H1 (cell line): ENCODE measurements at regions not wholly inside any gene's neighbourhood (a gene's known extent, or its start where the extent isn't known, plus 50 kb on each side); places are given as distances from the start of the nearest gene placed in this dataset.
A peak's percentile ranks its signal among the peaks of the same experiment; 100 is the strongest.

Experiments
- CTCF ChIA-PET: fragments of 300-600 bp; sonication (Branson Sonifier 250); formaldehyde crosslinking; loops from one replicate; lab custom pipeline; 2021; ENCODE audit not compliant: partially characterized antibody; lab: Charles Lee
- POLR2A ChIA-PET: fragments of 300-600 bp; sonication (Branson Sonifier 250); formaldehyde crosslinking; loops from one replicate; lab custom pipeline; 2021; ENCODE audit warnings: inconsistent platforms; ENCODE audit not compliant: partially characterized antibody; lab: Charles Lee
- DNase-seq, 2 experiments: peaks; one replicate each; pipeline versions ENCODE4 v3.0.0 to v3.0.0-alpha.2; 2010 to 2022; ENCODE audit warnings: low spot score in 2 of 2, low read depth in 1 of 2, mixed read lengths in 1 of 2
- FAIRE-seq: peaks from 2 replicates; lab custom pipeline; 2011; peaks lifted over from hg19 to GRCh38; lab: Jason Lieb, UNC
- H2AFZ ChIP-seq: 2 replicates; pipeline ENCODE4 v1.8.1; 2012; ENCODE audit warnings: low read length, inconsistent platforms
- H2AK5ac ChIP-seq: 2 replicates; pipeline ENCODE4 v1.6.1; 2013; ENCODE audit warnings: low read depth, low read length
- H2BK120ac ChIP-seq: replicated peaks from 2 replicates; pipeline ENCODE3; 2013; ENCODE audit warnings: low read depth, low read length, inconsistent platforms
- H2BK12ac ChIP-seq: 2 replicates; pipeline ENCODE4 v1.6.1; 2013; ENCODE audit warnings: low read depth, low read length
- H2BK15ac ChIP-seq: 2 replicates; pipeline ENCODE4 v1.6.1; 2013; ENCODE audit warnings: low read length
- H2BK20ac ChIP-seq: 2 replicates; pipeline ENCODE4 v1.6.1; 2013; ENCODE audit warnings: low read length
- H2BK5ac ChIP-seq: 2 replicates; pipeline ENCODE4 v1.6.1; 2013; ENCODE audit warnings: low read depth, low read length
- H3K14ac ChIP-seq: 2 replicates; pipeline ENCODE4 v1.6.1; 2013; ENCODE audit warnings: inconsistent platforms; ENCODE audit not compliant: insufficient read length
- H3K18ac ChIP-seq: 2 replicates; pipeline ENCODE4 v1.6.1; 2013; ENCODE audit warnings: low read length; ENCODE audit errors: extremely low read depth
- H3K23ac ChIP-seq: 2 replicates; pipeline ENCODE4 v1.6.1; 2013; ENCODE audit warnings: inconsistent platforms; ENCODE audit not compliant: insufficient read length
- H3K23me2 ChIP-seq: 2 replicates; pipeline ENCODE4 v1.6.1; 2013; ENCODE audit warnings: low read depth, low read length
- H3K27ac ChIP-seq: 2 replicates; pipeline ENCODE4 v1.6.1; 2011; ENCODE audit warnings: low read depth, low read length, inconsistent platforms
- H3K27me3 ChIP-seq, 4 experiments: replicated peaks in 1 of 4; 1 replicate in 1 of 4; 2 replicates in 3 of 4; pipeline versions ENCODE4 v1.6.1 to v1.8.1; 2011 to 2013; ENCODE audit warnings: low read length in 3 of 4, mild to moderate bottlenecking in 3 of 4, inconsistent platforms in 2 of 4, mixed read lengths in 2 of 4, moderate library complexity in 1 of 4; ENCODE audit not compliant: control insufficient read depth in 3 of 4, insufficient read depth in 3 of 4; ENCODE audit errors: extremely low read depth in 1 of 4
- H3K36me3 ChIP-seq, 4 experiments: 2 replicates each; pipeline versions ENCODE4 v1.6.1 to v1.8.1; 2011 to 2013; ENCODE audit warnings: mild to moderate bottlenecking in 4 of 4, low read length in 3 of 4, moderate library complexity in 2 of 4, control low read depth in 1 of 4, inconsistent platforms in 1 of 4; ENCODE audit not compliant: insufficient read depth in 4 of 4, control insufficient read depth in 2 of 4
- H3K4ac ChIP-seq: replicated peaks from 2 replicates; pipeline ENCODE3; 2013; ENCODE audit warnings: low read length, low read depth, mixed read lengths, inconsistent platforms; ENCODE audit not compliant: insufficient read length
- H3K4me1 ChIP-seq, 4 experiments: replicated peaks in 1 of 4; 1 replicate in 1 of 4; 2 replicates in 3 of 4; pipeline versions ENCODE4 v1.6.1 to v1.8.1; 2011 to 2013; ENCODE audit warnings: low read length in 3 of 4, inconsistent platforms in 2 of 4, mixed read lengths in 1 of 4; ENCODE audit not compliant: insufficient read depth in 4 of 4, control insufficient read depth in 3 of 4
- H3K4me2 ChIP-seq, 2 experiments: 2 replicates each; pipeline versions ENCODE4 v1.6.1 to v1.8.1; 2011 to 2013; ENCODE audit warnings: low read depth in 2 of 2, low read length in 2 of 2, control low read depth in 1 of 2, inconsistent platforms in 1 of 2, mild to moderate bottlenecking in 1 of 2; ENCODE audit not compliant: insufficient read depth in 1 of 2
- H3K4me3 ChIP-seq, 4 experiments: fragments of 200-600, 300-600 bp in 1 of 4; sonication (generic), shearing (Covaris generic), sonication (Bioruptor Twin) in 1 of 4; 2 replicates each; pipeline versions ENCODE4 v1.5.1 to v1.8.1; 2011 to 2016; ENCODE audit warnings: low read length in 4 of 4, low read depth in 3 of 4, control low read depth in 2 of 4, inconsistent platforms in 2 of 4, mild to moderate bottlenecking in 2 of 4, mixed read lengths in 1 of 4, moderate library complexity in 1 of 4; ENCODE audit not compliant: insufficient read depth in 2 of 4; ENCODE audit errors: extremely low read depth in 1 of 4
- H3K56ac ChIP-seq: replicated peaks from 2 replicates; pipeline ENCODE3; 2013; ENCODE audit warnings: low read depth, mild to moderate bottlenecking, mixed read lengths, low read length, inconsistent platforms; ENCODE audit not compliant: insufficient read length
- H3K79me1 ChIP-seq: 2 replicates; pipeline ENCODE4 v1.6.1; 2013; ENCODE audit warnings: low read depth, low read length, control low read depth
- H3K79me2 ChIP-seq, 2 experiments: 2 replicates each; pipeline versions ENCODE4 v1.6.1 to v1.8.1; 2012 to 2013; ENCODE audit warnings: low read length in 2 of 2, mild to moderate bottlenecking in 2 of 2, inconsistent platforms in 1 of 2; ENCODE audit not compliant: insufficient read depth in 2 of 2, control insufficient read depth in 1 of 2
- H3K9ac ChIP-seq, 4 experiments: replicated peaks in 1 of 4; 1 replicate in 1 of 4; 2 replicates in 3 of 4; pipeline versions ENCODE4 v1.6.1 to v1.8.1; 2011 to 2013; ENCODE audit warnings: low read depth in 3 of 4, low read length in 3 of 4, control low read depth in 2 of 4, mild to moderate bottlenecking in 2 of 4, moderate library complexity in 2 of 4, inconsistent platforms in 1 of 4; ENCODE audit errors: extremely low read depth in 1 of 4
- H3K9me3 ChIP-seq, 2 experiments: 2 replicates each; pipeline versions ENCODE4 v1.6.1 to v1.8.1; 2012 to 2013; ENCODE audit warnings: mild to moderate bottlenecking in 2 of 2, moderate library complexity in 2 of 2, control low read depth in 1 of 2, inconsistent platforms in 1 of 2, low read depth in 1 of 2, low read length in 1 of 2, mixed read lengths in 1 of 2; ENCODE audit not compliant: insufficient read depth in 2 of 2
- H4K20me1 ChIP-seq, 2 experiments: replicated peaks in 1 of 2; 2 replicates each; pipeline versions ENCODE3 to v1.8.1; 2011 to 2013; ENCODE audit warnings: inconsistent platforms in 2 of 2, low read length in 2 of 2, mild to moderate bottlenecking in 1 of 2; ENCODE audit not compliant: insufficient read depth in 2 of 2, control insufficient read depth in 1 of 2
- H4K5ac ChIP-seq: 2 replicates; pipeline ENCODE4 v1.6.1; 2013; ENCODE audit warnings: low read length, low read depth, mixed read lengths, inconsistent platforms; ENCODE audit not compliant: insufficient read length
- H4K8ac ChIP-seq: 2 replicates; pipeline ENCODE4 v1.8.0; 2013; ENCODE audit warnings: mild to moderate bottlenecking, moderate library complexity, low read length, inconsistent platforms; ENCODE audit not compliant: insufficient read depth; ENCODE audit errors: extremely low read depth
- H4K91ac ChIP-seq: replicated peaks from 2 replicates; pipeline ENCODE3; 2013; ENCODE audit warnings: low read length, mixed read lengths, inconsistent platforms; ENCODE audit not compliant: insufficient read length
- EZH2 ChIP-seq: fragments of 200-600 bp; sonication (generic); IDR thresholded peaks from 2 replicates; pipeline ENCODE4 v1.7.1; 2012; ENCODE audit warnings: low read depth, mild to moderate bottlenecking, moderate library complexity, low read length, inconsistent platforms; ENCODE audit not compliant: severe bottlenecking
- PHF8 ChIP-seq: fragments of 200-600 bp; sonication (generic); conservative IDR thresholded peaks from 2 replicates; pipeline ENCODE4 v1.7.1; 2012; ENCODE audit warnings: low read depth, mild to moderate bottlenecking, inconsistent platforms, low read length, moderate library complexity
- RFX5 ChIP-seq: IDR thresholded peaks from 2 replicates; pipeline ENCODE4 v1.6.1; 2011; ENCODE audit warnings: low read depth, low read length, improper control_type of control experiment, borderline replicate concordance
- RNF2 ChIP-seq: fragments of 200-900, 300-1000 bp; sonication (generic); IDR thresholded peaks from 2 replicates; pipeline ENCODE4 v1.7.1; 2016; ENCODE audit warnings: borderline replicate concordance, low read depth, mild to moderate bottlenecking, antibody characterized with exemption, low read length; ENCODE audit not compliant: poor library complexity, severe bottlenecking; ENCODE audit errors: missing control alignments
- WGBS, 2 experiments: shearing (Covaris generic) in 1 of 2; methylation state at CpG; one replicate each; pipeline versions ENCODE4 v1.1.6 to v1.1.7; 2013 to 2015; ENCODE audit warnings: low lambda C conversion rate in 2 of 2, mixed read lengths in 2 of 2, inconsistent platforms in 1 of 2, low coverage in 1 of 2, missing lambda C conversion rate in 1 of 2; ENCODE audit not compliant: insufficient replicate concordance in 2 of 2, insufficient coverage in 1 of 2, insufficient read length in 1 of 2; ENCODE audit errors: extremely low coverage in 1 of 2, missing lambda C conversion rate in 1 of 2; 5-methylcytosine and 5-hydroxymethylcytosine counted together

GRCh38 chr15:62521396-62521795, 356.3 kb upstream of the C2CD4B start:
- Histone ChIP-seq H2BK12ac (no peak overlapping the region), H3K56ac (no peak overlapping the region), H3K18ac (no peak overlapping the region), H3K36me3 (no peaks in the 10 kb centered on the region), H3K4me3 (peak overlapping the region in 1 of 4 experiments; percentile 28; a peak in 1 of 8 replicates), H3K27ac (no peak overlapping the region), H3K9me3 (no peaks in the 10 kb centered on the region), H4K8ac (no peak overlapping the region), H3K4me1 (peaks cover 4 to 18% (median 14%) of the 10 kb centered on the region in 4 experiments; a peak in 5 of 7 replicates), H3K27me3 (no peaks in the 10 kb centered on the region), H2BK120ac (no peak overlapping the region), H3K79me1 (no peaks in the 10 kb centered on the region), H3K14ac (no peak overlapping the region), H3K4me2 (peak overlapping the region; percentile 49 to 80), H3K23ac (no peak overlapping the region), H3K4ac (no peak overlapping the region), H3K23me2 (no peaks in the 10 kb centered on the region), H2AFZ (no peak overlapping the region), H4K5ac (no peak overlapping the region), H3K79me2 (peaks cover 0 to 4% of the 10 kb centered on the region in 2 experiments; a peak in 1 of 4 replicates), H2BK5ac (no peak overlapping the region), H3K9ac (no peak overlapping the region), H2BK15ac (no peak overlapping the region), H2AK5ac (no peak overlapping the region), H2BK20ac (no peak overlapping the region), H4K91ac (no peak overlapping the region), H4K20me1 (no peaks in the 10 kb centered on the region)
- ChIA-PET POLR2A (no interaction called here), CTCF (interaction anchor here (0.6 to 5.2 kb wide), 4 partner anchors 27 to 325 kb away, joined by 3 to 34 read pairs (median 5); no protein-coding TSS in a partner anchor)
- DNase-seq (no peak), FAIRE-seq (no peak)
- WGBS, 2 experiments: 32% methylated on average over 2 of the region's 2 CpGs; no CpG with 5 or more reads in 1 of the 2 experiments
- TF ChIP-seq RNF2 (no peak), RFX5 (no peak), EZH2 (no peak), PHF8 (no peak)
